ENCODE measurements at regions not wholly inside any gene's neighbourhood (a gene's known extent, or its start where the extent isn't known, plus 50 kb on each side); places are given as distances from the start of the nearest gene placed in this dataset.

DNA sequence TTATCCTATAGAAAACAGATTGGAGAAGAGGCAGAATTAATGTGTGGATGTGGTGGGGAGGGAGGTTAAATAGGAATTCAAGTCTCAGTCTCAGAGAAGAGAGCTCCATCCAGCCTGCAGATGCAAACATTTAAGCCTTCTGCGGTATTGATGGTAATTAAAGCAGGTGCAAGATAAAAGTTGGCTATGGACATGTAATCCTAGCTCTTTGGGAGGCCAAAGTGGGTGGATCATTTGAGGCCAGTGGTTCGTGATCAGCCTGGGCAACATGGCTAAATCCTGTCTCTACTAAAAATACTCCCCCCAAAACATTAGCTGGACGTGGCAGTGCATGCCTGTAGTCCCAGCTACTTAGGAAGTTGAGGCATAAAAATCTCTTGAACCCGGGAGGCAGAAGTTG is 332.7 kb downstream of the PABPC4L start:
- no peak for DNase-seq

DNA sequence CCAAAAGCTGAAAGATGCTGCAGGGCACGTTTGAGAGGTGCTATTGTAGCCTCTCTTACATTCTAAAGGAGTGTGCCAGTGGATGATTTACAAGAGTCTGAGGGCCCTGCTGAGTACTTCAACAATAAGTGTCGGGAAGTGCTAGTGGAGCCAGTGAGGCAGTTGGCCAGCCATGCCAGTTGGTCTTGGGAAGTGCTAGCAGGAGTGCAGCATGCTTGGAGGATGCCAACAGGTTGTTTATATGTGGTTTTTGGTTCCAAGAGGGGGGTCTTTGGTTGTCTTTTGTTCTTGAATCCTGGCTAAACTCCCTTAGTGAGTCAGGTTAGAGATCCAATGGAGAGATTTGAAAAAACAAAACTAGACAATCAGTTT is 335.3 kb downstream of the PABPC4L start:
- DNase-seq: peak; percentile 73

DNA sequence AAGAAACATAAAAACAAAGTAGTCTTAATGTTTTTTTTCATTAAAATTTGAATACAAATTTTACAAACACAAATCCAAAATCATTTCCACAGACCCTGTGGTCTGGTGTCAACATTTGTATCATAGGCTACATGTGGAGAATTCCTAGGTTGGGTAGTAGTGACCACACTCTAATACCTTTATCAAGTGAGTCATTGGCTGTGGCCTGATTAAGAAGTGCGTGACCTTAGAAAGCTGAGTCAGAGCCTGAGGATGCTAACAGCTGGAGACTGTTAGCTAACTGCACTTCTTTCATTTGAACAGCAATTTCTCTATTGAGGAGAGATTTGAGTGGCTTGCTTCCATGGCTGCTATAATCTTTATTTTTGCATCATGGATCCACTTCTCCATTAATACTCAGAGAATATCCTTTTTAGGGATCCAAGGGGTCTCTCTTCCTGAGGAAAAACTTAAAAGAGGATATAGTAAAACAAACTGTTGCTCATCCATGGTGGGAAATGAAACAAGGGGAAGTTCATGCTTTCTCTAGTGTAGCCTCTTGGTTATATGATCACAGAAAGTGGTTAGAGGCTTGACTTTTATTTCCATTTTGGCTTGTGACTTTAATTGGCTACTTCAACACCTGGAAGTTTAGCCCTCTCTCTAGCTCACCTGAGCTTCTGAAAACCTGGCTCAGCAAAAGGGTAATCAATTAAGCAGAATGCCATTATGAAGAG is 335.8 kb downstream of the PABPC4L start:
- DNase-seq: no peak

- DNase-seq: no peak
These were observed 338.4 kb downstream of the PABPC4L start for GRCh38 chr4:133863153-133863552.

DNA sequence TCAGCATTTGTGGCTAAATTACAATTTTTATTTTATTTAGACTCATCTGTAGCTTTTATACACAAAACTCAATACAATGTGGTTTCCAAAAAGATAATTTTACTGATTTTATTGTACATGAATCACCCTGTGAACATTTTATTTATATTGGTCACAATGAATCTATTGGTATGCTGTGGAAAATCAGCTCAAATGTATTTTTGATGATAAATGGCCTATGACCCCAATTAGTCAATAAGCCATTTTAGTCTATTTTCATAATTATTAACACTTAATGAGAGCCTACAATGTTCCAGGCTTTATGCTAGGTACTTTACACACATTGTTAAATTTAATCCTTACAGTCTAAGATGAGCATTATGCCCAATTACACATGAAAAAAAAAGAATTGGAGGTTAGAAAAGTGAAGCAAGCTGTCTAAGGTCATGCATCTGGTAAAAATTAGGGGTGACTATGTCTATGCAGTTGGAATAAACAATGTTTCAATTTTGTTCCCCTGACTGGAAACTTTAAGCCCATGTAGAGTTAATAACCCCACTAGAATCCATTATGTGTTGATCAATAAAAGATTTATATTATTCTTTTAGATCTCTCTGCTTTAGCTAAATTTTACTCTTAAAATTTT is 344.7 kb downstream of the PABPC4L start:
- no peak for DNase-seq

DNA sequence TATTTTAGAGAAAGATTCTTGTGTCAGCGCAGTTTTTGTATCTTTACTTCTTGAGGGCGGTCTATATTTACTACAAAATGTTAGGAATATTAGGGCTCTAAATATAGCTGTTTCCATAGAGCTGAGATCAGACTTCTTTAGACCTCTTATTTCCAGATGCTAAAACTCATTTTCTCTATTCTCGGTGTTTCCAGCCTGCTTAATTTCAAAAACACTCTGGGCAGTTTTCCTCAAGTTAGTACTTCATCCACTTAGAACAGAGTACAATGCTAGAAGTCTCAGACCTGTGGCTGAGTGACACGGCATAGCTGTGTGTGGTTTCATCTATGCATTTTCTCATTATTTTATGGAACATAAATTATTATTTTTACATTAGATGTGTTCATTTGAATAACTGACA is 346.6 kb downstream of the PABPC4L start:
- no peak for DNase-seq

GRCh38 chr4:133839326-133839725 is 362.3 kb downstream of the PABPC4L start:
- no peak for DNase-seq

- no peak for DNase-seq
These were observed 378.4 kb downstream of the PABPC4L start for GRCh38 chr4:133823177-133823576.

DNA sequence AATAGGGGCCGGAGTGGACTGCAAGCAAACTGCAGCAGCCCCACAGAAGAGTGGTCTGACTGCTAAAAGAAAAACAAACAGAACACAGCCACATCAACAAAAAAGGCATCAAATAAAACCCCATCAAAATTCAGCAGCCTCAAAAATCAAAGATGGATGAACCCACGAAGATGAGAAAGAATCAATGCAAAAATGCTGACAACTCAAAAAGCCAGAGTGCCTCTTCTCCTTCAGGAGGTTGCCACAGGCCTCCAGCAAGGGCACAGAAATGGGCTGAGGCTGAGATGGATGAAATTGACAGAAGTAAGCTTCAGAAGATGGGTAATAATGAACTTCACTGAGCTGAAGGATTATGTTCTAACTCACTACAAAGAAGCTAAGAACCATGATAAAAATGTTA is 388.6 kb downstream of the PABPC4L start:
- DNase-seq: no peak

- no peak for DNase-seq
These were observed 389.4 kb downstream of the PABPC4L start for GRCh38 chr4:133812236-133812635.

DNA sequence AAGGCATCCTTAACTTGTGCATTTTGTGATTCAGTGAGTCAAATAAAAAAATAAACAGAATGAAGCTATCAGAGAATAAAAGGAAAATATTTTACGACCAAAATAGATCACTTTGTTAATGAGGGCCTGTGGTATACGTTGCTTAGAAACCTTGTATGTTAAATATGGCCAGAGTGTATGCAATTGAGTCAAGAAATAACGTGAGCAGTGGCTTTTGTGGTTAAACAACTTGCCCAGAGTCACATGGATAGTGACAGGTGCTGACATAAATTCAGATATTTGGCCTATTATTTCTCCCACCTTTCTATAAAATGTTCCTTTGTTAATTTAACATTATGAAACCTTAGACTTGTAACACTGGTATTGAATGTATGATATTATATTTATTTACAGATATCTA is 393.4 kb downstream of the PABPC4L start:
- DNase-seq: no peak

- DNase-seq: no peak
These were observed 398.2 kb downstream of the PABPC4L start for GRCh38 chr4:133803341-133803740.

- DNase-seq: no peak
These were observed 399.0 kb downstream of the PABPC4L start for GRCh38 chr4:133802359-133803140.

DNA sequence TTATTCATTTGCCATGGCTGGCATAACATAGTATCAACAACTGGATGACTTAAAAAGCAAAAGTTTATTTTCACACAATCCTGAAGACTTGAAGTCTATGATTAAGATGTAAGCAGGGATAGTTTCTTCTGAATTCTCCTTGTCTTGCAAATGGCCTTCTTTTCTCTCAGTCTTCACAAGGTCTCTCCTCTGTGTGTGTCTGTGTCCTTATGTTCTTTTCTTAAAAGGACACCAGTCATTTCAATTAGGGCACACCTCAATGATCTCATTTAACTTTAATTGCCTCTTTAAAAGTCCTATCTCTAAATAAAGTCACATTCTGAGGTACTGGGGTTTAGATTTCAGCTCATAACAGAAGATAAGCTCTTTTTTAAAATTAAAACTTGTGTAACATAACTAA is 399.7 kb downstream of the PABPC4L start:
- no peak for DNase-seq

- no peak for DNase-seq
These were observed 400.6 kb downstream of the PABPC4L start for GRCh38 chr4:133800966-133801365.

DNA sequence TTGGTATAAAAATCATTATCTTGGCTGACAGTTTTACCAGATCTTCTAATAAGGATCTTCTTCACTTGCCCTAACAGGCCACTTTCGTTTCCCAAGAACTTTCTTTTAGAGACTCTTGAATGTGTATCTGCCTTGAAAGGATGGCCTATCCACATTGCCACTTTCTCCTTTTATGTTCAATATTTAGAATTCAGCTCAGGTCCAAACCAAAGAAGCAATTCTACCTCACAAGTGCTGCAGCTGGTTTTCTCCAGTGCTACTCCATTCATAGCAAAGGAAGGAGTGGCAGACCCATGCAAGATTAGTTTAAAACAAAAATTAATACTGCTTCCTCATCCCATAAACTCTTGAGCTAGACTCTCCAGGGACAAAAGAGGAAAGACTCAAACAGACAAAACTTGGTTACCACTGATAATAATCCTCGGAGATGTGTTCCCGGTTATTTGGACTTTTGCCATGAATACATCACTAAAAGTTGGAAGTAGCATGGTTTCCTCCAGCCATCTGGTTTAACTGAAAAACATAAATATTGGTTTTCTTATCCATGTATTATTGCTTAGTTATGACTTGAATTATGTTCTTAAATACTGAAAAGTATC is 401.8 kb downstream of the PABPC4L start:
- DNase-seq: no peak

DNA sequence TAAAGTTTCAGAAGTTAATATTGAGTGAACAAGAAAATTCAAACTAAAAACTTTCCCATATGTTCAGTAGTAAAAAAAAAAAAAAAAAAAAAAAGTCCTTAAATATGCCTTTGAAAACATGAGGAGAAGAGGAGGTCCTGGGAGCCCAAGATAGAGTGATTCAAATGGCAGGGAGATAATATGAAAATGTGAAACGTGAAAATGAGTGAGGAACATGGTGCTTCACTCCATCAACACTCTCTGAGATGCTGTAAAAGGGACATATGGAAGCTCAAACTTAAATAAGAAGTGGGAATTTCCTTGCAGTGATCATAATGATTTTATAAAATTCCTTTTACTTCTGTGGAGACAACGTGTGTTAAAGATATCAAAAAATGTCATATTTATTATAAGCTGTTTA is 423.9 kb downstream of the PABPC4L start:
- DNase-seq: no peak

DNA sequence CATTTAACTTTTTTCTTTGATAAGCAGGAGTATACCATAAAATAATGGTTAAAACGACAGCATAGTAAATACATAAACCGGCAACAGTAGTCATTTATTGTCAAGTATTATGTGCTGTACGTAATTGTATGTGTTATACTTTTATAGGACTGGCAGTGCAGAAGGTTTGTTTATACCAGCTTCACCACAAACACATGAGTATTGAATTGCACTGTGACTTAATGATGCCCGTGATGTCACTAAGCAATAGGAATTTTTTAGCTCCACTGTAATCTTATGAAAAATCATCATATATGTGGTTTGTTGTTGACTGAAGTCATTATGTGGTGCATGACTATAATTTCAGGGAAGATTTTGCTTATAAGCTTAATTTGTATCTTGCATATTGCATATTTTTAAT is 424.6 kb downstream of the PABPC4L start:
- DNase-seq: no peak

- no peak for DNase-seq
These were observed 425.1 kb downstream of the PABPC4L start for GRCh38 chr4:133776503-133776902.

DNA sequence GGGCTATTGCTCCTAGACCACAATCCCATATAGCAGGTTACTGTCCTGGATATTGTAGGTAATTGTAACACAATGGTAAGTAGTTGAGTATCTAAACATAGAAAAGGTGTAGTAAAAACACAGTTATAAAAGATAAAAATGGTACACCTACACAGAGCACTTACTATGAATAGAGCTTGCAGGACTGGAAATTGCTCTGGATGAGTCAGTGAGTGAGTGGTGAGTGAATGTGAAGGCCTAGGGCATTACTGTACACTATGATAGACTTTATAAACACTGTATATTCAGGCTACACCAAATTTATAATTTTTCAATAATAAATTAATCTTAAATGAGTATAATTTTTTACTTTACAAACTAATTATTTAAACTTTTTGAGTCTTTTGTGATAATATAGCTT is 425.7 kb downstream of the PABPC4L start:
- no peak for DNase-seq

GRCh38 chr4:133775469-133775868 is 426.1 kb downstream of the PABPC4L start:
- no peak for DNase-seq

DNA sequence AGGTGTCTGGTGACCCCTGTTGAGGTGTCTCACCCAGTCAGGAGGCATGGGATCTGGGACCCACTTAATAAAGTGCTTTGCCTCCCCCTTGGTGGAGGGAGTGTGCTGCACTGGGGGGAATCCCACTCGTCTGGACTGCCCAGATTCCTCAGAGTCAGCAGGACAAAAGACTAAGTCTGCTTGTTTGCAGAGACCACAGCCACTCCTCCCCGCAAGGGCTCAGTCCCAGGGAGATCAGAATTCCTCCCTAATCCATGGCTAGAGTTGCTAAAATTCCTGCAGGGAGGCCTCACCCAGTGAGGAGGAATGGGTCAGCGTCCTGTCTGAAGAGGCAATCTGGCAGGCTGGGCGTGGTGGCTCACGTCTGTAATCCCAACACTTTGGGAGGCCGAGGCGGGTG is 442.2 kb downstream of the PABPC4L start:
- no peak for DNase-seq

GRCh38 chr4:133741766-133742165 is 459.8 kb downstream of the PABPC4L start:
- no peak for DNase-seq

- no peak for DNase-seq
These were observed 481.6 kb downstream of the PABPC4L start for GRCh38 chr4:133720001-133720400.

Data from NCI-H345 (cell line).